ENCODE measurements at regions not wholly inside any gene's neighbourhood (a gene's known extent, or its start where the extent isn't known, plus 50 kb on each side); places are given as distances from the start of the nearest gene placed in this dataset.
"Not testable (repeated sequence)": the region's sequence is repeated elsewhere in the genome, so short reads cannot be mapped to it uniquely, and the experiment has no call there.

DNA sequence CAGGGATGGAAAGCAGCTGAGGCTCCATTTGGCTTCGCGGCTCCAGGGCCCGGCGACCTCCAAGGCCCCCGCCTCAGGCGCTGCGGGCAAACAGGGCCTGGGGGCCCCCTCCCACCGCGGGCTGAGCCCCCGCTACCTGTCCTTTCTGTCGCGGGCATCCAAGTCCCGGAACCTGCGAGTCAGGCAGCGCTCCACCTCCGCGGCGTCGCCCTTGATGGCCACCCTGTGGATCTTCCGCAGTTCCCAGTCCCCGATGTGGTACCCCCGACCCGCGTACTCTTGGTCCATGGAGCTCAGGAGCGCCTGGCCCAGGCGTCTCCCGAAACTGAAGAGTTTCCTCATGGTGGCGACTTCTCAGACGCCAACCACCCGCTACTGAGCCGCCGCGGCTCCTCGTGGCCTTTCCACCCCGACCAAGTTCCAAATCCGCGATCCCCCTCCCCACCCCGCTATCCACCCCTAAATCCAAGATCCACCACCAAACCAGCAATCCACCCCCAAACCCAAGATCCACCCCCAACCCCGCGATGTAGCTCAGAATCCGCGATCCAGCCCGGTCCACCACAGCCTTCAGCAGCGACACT is 86.5 kb upstream of the CCDC180 start:
- Histone ChIP-seq H3K4me1 (peaks cover 0 to 20% (median 9%) of the 10 kb centered on the region in 4 donors), H3K4me3 (peak overlapping the region; percentile 20 to 48), H3K9me3 (no peaks in the 10 kb centered on the region), H3K27ac (no peak overlapping the region), H3K27me3 (peaks cover 0 to 45% of the 10 kb centered on the region in 2 donors), H3K36me3 (no peaks in the 10 kb centered on the region)
- intact Hi-C loops (cut with DNase I; ENCODE audit: low total_unique reads): no loop called here
- TF ChIP-seq, protein P1, sequence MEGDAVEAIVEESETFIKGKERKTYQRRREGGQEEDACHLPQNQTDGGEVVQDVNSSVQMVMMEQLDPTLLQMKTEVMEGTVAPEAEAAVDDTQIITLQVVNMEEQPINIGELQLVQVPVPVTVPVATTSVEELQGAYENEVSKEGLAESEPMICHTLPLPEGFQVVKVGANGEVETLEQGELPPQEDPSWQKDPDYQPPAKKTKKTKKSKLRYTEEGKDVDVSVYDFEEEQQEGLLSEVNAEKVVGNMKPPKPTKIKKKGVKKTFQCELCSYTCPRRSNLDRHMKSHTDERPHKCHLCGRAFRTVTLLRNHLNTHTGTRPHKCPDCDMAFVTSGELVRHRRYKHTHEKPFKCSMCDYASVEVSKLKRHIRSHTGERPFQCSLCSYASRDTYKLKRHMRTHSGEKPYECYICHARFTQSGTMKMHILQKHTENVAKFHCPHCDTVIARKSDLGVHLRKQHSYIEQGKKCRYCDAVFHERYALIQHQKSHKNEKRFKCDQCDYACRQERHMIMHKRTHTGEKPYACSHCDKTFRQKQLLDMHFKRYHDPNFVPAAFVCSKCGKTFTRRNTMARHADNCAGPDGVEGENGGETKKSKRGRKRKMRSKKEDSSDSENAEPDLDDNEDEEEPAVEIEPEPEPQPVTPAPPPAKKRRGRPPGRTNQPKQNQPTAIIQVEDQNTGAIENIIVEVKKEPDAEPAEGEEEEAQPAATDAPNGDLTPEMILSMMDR (IDR thresholded peaks at IDR 0.05): no peak
- no peak for DNase-seq

DNA sequence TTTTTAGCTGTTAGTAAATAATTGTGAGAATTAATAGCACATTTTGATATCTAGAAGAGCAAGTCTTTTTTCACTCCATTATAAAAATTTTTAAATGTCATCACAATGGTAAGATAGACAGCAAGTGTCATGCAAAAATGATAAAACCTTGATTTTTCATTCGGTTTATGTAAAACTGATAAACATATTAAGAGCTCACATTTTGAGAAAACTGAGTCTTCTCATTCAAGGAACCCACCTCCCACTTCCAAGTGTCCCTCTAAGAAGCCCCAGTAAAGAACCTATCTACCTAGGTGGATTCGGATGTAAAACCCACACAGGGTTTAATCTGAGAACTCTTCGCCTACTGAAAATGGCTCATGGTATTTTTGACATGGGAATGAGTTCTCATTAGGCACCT is 87.1 kb upstream of the CCDC180 start:
- peaks cover 0 to 20% (median 9%) of the 10 kb centered on the region in 4 donors for H3K4me1 ChIP-seq
- H3K36me3 ChIP-seq; intact Hi-C loops (cut with DNase I; ENCODE audit: low total_unique reads); H3K27ac ChIP-seq; H3K9me3 ChIP-seq; DNase-seq; H3K4me3 ChIP-seq: not testable (repeated sequence)
- H3K27me3 ChIP-seq: peaks cover 0 to 47% of the 10 kb centered on the region in 2 donors

DNA sequence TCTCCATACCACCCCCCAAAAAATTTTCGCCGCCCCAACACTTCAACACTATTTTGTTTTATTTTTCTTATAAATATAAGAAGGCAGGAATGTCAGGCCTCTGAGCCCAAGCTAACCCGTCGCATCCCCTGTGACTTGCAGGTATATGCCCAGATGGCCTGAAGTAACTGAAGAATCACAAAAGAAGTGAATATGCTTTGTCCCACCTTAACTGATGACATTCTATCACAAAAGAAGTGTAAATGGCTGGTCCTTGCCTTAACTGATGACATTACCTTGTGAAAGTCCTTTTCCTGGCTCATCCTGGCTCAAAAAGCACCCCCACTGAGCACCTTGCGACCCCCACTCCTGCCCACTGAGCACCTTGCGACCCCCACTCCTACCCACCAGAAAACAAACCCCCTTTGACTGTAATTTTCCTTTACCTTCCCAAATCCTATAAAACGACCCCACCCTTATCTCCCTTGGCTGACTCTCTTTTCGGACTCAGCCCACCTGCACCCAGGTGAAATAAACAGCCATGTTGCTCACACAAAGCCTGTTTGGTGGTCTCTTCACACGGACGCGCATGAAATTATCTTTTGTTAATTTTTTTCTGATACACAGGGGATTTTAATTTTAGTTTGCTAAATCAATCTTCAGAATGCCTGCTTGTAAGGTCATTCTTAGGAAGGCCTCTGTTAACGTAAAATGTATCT is 87.9 kb upstream of the CCDC180 start:
- Histone ChIP-seq H3K27me3 (peaks cover 0 to 44% of the 10 kb centered on the region in 2 donors), H3K4me1 (peaks cover 0 to 20% (median 9%) of the 10 kb centered on the region in 4 donors)
- H3K36me3 ChIP-seq; intact Hi-C loops (cut with DNase I; ENCODE audit: low total_unique reads); DNase-seq; H3K27ac ChIP-seq; H3K9me3 ChIP-seq; H3K4me3 ChIP-seq: not testable (repeated sequence)

GRCh38 chr9:97215127-97215526 is 92.3 kb upstream of the CCDC180 start:
- H3K27ac ChIP-seq; H3K36me3 ChIP-seq; H3K4me3 ChIP-seq; H3K9me3 ChIP-seq; intact Hi-C loops (cut with DNase I; ENCODE audit: low total_unique reads); H3K4me1 ChIP-seq; DNase-seq: not testable (repeated sequence)
- H3K27me3 ChIP-seq: peaks cover 0 to 10% of the 10 kb centered on the region in 2 donors

GRCh38 chr9:97214556-97214955 is 92.9 kb upstream of the CCDC180 start:
- H3K9me3 ChIP-seq; H3K4me3 ChIP-seq; H3K27me3 ChIP-seq; H3K36me3 ChIP-seq; H3K27ac ChIP-seq; DNase-seq; intact Hi-C loops (cut with DNase I; ENCODE audit: low total_unique reads); H3K4me1 ChIP-seq: not testable (repeated sequence)

- H3K36me3 ChIP-seq; H3K27me3 ChIP-seq; H3K27ac ChIP-seq; DNase-seq; H3K4me3 ChIP-seq; H3K4me1 ChIP-seq; intact Hi-C loops (cut with DNase I; ENCODE audit: low total_unique reads); H3K9me3 ChIP-seq: not testable (repeated sequence)
Observed at GRCh38 chr9:97199683-97200082, 107.8 kb upstream of the CCDC180 start.

GRCh38 chr9:97193767-97194166 is 113.7 kb upstream of the CCDC180 start:
- H3K36me3 ChIP-seq; H3K4me1 ChIP-seq; DNase-seq; H3K9me3 ChIP-seq; intact Hi-C loops (cut with DNase I; ENCODE audit: low total_unique reads); H3K27ac ChIP-seq; H3K27me3 ChIP-seq; H3K4me3 ChIP-seq: not testable (repeated sequence)

GRCh38 chr9:97188545-97188944 is 118.9 kb upstream of the CCDC180 start:
- no peak overlapping the region for H3K4me3 ChIP-seq
- DNase-seq: no peak

GRCh38 chr9:97187706-97188105 is 119.8 kb upstream of the CCDC180 start:
- H3K9me3 ChIP-seq; H3K27me3 ChIP-seq; intact Hi-C loops (cut with DNase I; ENCODE audit: low total_unique reads); DNase-seq; H3K4me3 ChIP-seq; H3K36me3 ChIP-seq: not testable (repeated sequence)
- H3K27ac ChIP-seq: peak overlapping the region in 1 of 2 donors; percentile 0
- H3K4me1 ChIP-seq: peaks cover 0 to 15% (median 2%) of the 10 kb centered on the region in 4 donors

More at GRCh38 chr9:97188545-97188944, 118.9 kb upstream of the CCDC180 start:
- TF ChIP-seq, protein P1 (IDR thresholded peaks at IDR 0.05): no peak
- H3K4me1 ChIP-seq: peaks cover 0 to 15% (median 2%) of the 10 kb centered on the region in 4 donors
- H3K27me3 ChIP-seq: no peaks in the 10 kb centered on the region
- H3K9me3 ChIP-seq: no peaks in the 10 kb centered on the region
- intact Hi-C loops (cut with DNase I; ENCODE audit: low total_unique reads): no loop called here
- no peaks in the 10 kb centered on the region for H3K36me3 ChIP-seq
- H3K27ac ChIP-seq: no peak overlapping the region
